ENCODE measurements at regions not wholly inside any gene's neighbourhood (a gene's known extent, or its start where the extent isn't known, plus 50 kb on each side); places are given as distances from the start of the nearest gene placed in this dataset.

- no peaks in the 10 kb centered on the region for H3K9me3 ChIP-seq (ENCODE audit: low read length)
- H3K9me2 ChIP-seq (ENCODE audit: low read depth, low read length): no peaks in the 10 kb centered on the region
- H3K4me2 ChIP-seq (ENCODE audit: low read length): no peak overlapping the region
- no peaks in the 10 kb centered on the region for H3F3A ChIP-seq (ENCODE audit: insufficient read depth, low read length)
- H3K27ac ChIP-seq (ENCODE audit: low read depth, low read length, poor library complexity, severe bottlenecking): no peak overlapping the region
- H2AFZ ChIP-seq (ENCODE audit: low read length): no peak overlapping the region
- H3K9ac ChIP-seq (ENCODE audit: low read length): no peak overlapping the region
- H4K20me1 ChIP-seq (ENCODE audit: insufficient read depth, low read length): no peaks in the 10 kb centered on the region
- no peaks in the 10 kb centered on the region for H3K36me3 ChIP-seq (ENCODE audit: insufficient read depth, low read length)
- H3K27me3 ChIP-seq (ENCODE audit: insufficient read depth, low read length): no peaks in the 10 kb centered on the region
- no peaks in the 10 kb centered on the region for H3K79me2 ChIP-seq (ENCODE audit: insufficient read depth, low read length)
- no peaks in the 10 kb centered on the region for H3K4me1 ChIP-seq (ENCODE audit: insufficient read depth, low read length, severe bottlenecking)
- TF ChIP-seq CTCF (IDR thresholded peaks at IDR 0.05; ENCODE audit: low read length): no peak
- TF ChIP-seq EZH2 (IDR thresholded peaks at IDR 0.05; ENCODE audit: borderline replicate concordance, low read length): no peak
- H3K4me3 ChIP-seq (ENCODE audit: low read depth, low read length, poor library complexity, severe bottlenecking): no peak overlapping the region
Measured at GRCh38 chr2:191533693-191534180, 144.2 kb upstream of the NABP1 start.

- Histone ChIP-seq H3K9me2 (ENCODE audit: low read depth, low read length) (no peaks in the 10 kb centered on the region), H3K4me2 (ENCODE audit: low read length) (no peak overlapping the region), H3K79me2 (ENCODE audit: insufficient read depth, low read length) (no peaks in the 10 kb centered on the region), H2AFZ (ENCODE audit: low read length) (no peak overlapping the region), H3K4me3 (ENCODE audit: low read depth, low read length, poor library complexity, severe bottlenecking) (no peak overlapping the region), H3K36me3 (ENCODE audit: insufficient read depth, low read length) (no peaks in the 10 kb centered on the region), H4K20me1 (ENCODE audit: insufficient read depth, low read length) (no peaks in the 10 kb centered on the region), H3K27me3 (ENCODE audit: insufficient read depth, low read length) (no peaks in the 10 kb centered on the region), H3F3A (ENCODE audit: insufficient read depth, low read length) (no peaks in the 10 kb centered on the region), H3K4me1 (ENCODE audit: insufficient read depth, low read length, severe bottlenecking) (no peaks in the 10 kb centered on the region), H3K27ac (ENCODE audit: low read depth, low read length, poor library complexity, severe bottlenecking) (no peak overlapping the region), H3K9me3 (ENCODE audit: low read length) (no peaks in the 10 kb centered on the region), H3K9ac (ENCODE audit: low read length) (no peak overlapping the region)
- TF ChIP-seq CTCF (IDR thresholded peaks at IDR 0.05; ENCODE audit: low read length) (no peak), EZH2 (IDR thresholded peaks at IDR 0.05; ENCODE audit: borderline replicate concordance, low read length) (no peak)
Measured at GRCh38 chr2:191537921-191538320, 140.0 kb upstream of the NABP1 start.

GRCh38 chr2:191538334-191538903 is 139.5 kb upstream of the NABP1 start:
- no peaks in the 10 kb centered on the region for H3K36me3 ChIP-seq (ENCODE audit: insufficient read depth, low read length)
- H3K79me2 ChIP-seq (ENCODE audit: insufficient read depth, low read length): no peaks in the 10 kb centered on the region
- no peaks in the 10 kb centered on the region for H3K9me3 ChIP-seq (ENCODE audit: low read length)
- H3K27me3 ChIP-seq (ENCODE audit: insufficient read depth, low read length): no peaks in the 10 kb centered on the region
- H3K4me3 ChIP-seq (ENCODE audit: low read depth, low read length, poor library complexity, severe bottlenecking): no peak overlapping the region
- no peaks in the 10 kb centered on the region for H3F3A ChIP-seq (ENCODE audit: insufficient read depth, low read length)
- H3K9me2 ChIP-seq (ENCODE audit: low read depth, low read length): no peaks in the 10 kb centered on the region
- no peak overlapping the region for H2AFZ ChIP-seq (ENCODE audit: low read length)
- no peaks in the 10 kb centered on the region for H3K4me1 ChIP-seq (ENCODE audit: insufficient read depth, low read length, severe bottlenecking)
- H3K27ac ChIP-seq (ENCODE audit: low read depth, low read length, poor library complexity, severe bottlenecking): no peak overlapping the region
- no peaks in the 10 kb centered on the region for H4K20me1 ChIP-seq (ENCODE audit: insufficient read depth, low read length)
- H3K4me2 ChIP-seq (ENCODE audit: low read length): no peak overlapping the region
- H3K9ac ChIP-seq (ENCODE audit: low read length): no peak overlapping the region
- TF ChIP-seq CTCF (IDR thresholded peaks at IDR 0.05; ENCODE audit: low read length): no peak
- no peak for TF ChIP-seq EZH2 (IDR thresholded peaks at IDR 0.05; ENCODE audit: borderline replicate concordance, low read length)
